GM21423 (cell line): ENCODE measurements at regions not wholly inside any gene's neighbourhood (a gene's known extent, or its start where the extent isn't known, plus 50 kb on each side); places are given as distances from the start of the nearest gene placed in this dataset.

Experiments
- ATAC-seq: cut with Tn5 transposase; IDR thresholded peaks from one replicate; pipeline ENCODE4 v1.9.1; 2021; ENCODE audit warnings: mild to moderate bottlenecking, moderate library complexity; ENCODE audit not compliant: unreplicated experiment

DNA sequence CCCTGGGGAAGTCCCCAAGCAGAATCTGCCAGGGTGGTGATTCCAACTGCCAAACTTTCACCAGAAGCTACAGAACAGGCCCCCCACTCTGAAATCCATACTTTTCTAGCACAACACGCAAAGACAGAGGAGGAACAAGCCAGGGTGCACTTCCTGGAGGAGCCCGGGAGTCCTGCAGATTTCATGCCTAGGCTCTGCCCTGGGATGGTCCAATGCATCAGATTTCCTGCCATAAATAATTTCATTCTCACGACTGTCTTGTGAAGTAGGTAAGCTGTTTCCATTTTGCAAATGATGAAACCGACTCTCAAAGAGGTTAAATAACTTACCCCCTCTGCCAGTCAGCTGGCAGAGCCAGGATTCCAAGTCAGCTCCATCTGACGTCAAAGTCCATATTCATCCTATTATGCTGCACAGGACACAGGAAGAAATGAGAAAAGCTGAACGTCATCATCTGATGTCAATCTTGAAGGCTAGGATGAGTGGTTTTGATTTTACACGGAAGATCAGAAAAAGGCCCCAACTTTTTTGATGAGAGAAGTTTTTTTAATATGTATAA is 134.8 kb upstream of the IGF1R start:
- ATAC-seq = no peak

DNA sequence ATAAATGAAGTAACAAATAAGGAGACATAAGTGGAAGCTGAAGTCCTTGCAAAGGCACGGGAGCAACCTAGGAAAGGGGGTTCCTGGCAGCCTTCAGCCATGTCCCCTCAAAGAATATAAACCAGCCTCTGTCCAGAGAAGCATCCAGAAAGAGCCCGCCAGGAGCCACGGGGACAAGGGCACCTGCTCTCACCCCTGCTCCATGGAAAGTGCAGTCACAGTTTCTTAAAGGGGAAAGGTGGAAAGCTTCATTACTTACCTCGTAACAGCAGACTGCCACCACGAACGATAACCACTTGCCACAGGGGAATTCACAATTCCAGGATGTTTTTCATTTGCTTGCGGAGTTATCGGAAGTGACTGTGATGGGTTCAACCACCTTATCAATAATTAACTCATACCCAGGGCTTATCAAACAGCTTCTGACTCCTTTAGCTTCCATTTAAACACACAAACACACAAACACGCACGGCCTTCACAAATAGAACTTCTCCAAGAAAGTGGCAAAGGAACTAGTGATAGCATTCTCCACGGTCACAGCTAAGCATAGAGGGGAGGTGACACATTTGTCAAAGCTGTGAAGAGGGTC is 134.2 kb upstream of the IGF1R start:
- ATAC-seq = no peak

DNA sequence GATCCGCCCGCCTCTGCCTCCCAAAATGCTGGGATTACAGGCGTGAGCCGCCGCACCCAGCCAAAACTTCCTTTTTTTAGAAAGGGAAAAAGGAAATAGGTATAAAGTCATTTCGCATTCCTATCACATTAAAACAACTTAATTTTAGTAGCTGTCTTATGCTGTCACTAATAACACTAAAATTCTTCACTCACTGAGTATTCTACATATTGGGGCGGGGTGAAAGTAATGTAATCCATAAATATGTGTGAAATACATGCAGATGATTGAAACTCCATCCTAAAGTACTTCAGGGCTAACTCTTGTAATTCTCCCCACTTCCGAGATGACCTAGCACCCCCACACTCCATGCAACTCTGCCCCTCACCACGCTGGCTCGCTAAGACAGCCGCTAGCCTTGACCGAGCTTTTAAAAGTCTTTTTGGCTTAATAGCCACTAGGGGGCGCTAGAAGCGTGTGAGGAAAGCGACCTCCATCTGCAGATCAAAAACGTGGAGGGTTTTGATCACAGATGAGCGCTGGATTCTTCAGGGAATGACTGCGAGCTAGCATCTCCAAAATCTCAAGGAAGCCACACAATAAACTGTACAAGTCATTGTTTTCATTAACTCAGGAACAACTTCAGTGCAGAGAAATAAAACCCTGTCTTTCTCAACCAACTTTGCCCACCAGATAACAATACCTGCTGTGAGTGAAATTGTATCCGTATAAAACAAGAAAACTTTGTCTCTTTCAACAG is 129.3 kb upstream of the IGF1R start:
- ATAC-seq = peak; percentile 84

DNA sequence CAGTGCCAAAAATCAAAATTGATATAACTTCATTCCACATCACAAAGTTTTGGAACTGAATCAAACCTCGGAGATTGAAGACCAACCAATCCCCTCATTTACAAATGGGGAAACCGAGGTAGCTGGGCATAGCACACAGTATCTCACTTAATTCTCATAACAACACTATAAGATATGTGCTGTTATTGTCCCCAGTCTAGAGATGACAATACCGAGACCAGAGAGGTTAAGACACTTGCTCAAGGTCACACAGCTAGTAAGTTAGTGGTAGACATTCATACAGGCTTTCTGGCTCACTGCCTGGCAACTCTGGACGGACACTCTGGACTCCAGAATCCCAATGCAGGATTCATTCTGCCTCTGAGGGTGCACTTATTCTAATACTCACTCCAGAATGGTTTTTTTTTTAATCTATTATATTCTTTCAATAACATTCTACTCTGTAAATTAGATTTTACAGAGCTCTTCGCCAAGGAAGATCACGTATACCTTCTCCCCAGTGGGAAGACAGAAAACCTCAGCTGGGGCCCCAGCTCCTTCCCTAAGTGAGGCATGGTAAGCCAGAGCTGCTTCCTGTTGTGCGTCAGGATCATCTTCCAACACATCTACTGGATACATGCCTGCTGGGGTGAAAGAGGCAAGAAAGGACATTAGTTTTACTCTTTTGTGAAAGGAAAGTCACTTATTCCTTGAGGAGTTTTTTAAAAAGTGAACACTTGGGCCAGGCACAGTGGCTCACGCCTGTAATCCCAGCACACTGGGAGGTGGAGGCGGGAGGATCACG is 128.4 kb upstream of the IGF1R start:
- ATAC-seq = no peak

DNA sequence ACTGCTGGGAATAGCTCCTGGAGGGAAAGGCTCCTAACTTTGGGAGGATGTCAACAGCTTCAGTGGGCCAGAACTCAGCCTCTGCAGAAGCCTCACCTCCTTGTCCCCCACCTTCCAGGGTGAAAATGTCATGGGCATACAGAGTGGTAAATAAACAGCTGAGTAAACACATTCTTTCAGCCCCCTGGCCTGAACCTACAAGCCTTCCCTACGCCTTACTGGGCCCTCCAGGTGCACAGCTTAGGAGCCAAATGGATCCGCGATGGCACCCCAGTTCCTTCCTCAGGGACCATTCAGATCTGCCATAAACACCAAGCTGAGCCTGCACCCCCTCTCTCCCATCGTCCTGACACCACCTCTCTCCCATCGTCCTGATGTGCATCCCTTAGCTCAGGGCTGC is 126.2 kb upstream of the IGF1R start:
- no peak for ATAC-seq

DNA sequence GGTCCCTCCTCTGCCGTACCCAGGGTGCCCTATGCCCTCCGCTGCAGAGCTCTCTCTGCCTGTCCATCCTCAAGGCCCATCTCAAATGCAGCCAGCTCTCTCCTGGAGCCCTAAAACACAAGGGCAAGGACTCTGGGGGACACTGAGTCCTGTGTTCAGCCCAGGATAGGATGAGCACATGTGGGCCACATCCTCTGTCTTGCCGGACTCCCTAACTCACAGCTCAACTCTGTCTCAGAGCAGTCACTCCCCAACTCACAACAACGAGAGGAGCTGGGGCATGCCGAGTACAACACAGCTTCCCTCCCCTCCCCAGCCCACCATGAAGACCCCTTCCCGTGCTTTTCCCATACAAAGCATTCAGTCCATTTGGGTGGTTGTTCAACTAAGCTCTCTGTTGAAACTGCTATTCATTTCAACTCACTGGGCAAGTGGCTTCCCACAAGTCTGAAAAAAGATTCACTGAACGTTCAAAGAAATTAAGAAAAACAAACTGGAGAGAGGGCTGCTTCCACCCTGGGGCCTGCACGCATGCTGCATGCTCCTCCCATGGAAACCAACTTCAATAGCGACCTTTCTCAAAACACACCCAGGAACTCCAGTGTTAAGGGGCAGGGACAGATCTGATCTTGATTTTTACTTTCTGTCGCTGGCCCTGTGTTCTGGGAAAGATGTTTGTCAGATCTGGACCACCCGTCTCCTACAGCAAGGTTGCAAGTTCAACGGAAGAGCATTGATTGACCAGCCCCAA is 124.3 kb upstream of the IGF1R start:
- no peak for ATAC-seq

DNA sequence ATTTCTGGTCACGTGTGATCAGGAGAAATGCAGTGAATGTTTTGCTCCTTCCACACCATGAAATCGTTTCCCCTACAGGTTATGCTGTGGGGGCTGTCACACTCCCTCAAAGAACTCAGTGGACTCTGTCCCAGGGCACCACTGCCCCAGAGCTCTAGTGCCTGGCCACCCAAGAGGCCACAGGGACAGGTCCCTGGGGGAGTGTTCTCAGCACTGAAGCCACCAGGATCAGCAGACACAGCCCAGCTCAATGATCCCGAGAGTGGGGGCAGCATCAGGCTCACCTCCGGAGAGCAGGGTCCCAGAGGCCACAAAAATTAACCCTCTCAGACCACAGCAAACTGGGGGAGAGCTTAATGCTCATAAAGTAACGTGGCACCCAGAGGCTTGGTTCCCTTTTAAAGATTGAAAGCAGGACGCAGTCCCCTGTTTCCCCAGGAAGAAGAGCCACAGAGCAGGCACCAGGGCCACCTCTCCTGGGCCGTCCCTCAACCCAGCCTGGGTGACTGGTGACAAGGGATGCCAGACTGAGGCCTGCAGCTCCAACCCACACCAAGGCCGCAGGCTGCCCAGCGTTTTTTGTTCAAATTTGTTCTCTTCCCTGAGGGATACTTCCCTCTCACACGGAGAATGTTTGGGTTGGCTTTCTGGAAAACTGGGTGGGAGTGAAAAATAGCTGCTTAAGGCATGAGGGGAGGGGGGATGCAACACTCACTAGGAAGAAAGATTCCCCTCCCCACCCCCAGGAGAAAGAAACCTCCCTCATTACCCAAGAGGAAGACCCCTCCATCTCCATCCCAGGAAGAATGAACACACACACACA is 123.3 kb upstream of the IGF1R start:
- ATAC-seq = no peak

DNA sequence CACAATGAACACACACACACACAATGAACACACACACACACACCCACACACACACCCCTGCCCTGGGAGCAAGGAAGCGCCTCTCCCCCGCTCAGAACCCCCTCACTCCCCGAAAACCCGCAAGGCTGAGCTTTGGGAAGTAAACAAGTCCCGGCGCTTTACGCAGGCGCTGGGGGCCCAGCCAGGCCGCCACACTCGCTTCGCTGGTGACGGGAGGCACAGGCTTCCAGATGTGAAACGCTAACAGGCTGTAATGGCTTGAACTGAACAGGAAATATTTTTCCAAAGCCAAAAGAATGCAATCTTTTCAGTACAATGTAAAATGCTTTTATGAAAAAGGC is 122.7 kb upstream of the IGF1R start:
- no peak for ATAC-seq

DNA sequence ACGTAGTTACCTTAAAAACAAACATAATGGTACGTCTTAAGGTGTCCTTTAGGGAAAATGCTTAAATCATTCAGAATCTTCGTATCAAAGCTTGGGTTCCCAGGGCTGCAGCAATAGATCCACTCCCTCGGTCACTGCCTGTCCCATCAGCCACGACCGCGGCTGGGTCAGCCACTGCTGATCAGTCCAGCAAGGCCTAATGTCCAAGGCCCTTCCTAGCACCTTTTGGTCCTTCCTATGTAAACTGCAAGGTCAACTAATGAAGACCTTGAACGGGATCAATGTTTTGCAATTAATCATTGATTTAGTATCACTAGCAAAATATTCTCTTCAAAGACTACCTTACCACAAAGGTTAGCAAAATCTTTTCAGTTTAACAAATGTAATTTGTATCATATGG is 122.2 kb upstream of the IGF1R start:
- no peak for ATAC-seq

DNA sequence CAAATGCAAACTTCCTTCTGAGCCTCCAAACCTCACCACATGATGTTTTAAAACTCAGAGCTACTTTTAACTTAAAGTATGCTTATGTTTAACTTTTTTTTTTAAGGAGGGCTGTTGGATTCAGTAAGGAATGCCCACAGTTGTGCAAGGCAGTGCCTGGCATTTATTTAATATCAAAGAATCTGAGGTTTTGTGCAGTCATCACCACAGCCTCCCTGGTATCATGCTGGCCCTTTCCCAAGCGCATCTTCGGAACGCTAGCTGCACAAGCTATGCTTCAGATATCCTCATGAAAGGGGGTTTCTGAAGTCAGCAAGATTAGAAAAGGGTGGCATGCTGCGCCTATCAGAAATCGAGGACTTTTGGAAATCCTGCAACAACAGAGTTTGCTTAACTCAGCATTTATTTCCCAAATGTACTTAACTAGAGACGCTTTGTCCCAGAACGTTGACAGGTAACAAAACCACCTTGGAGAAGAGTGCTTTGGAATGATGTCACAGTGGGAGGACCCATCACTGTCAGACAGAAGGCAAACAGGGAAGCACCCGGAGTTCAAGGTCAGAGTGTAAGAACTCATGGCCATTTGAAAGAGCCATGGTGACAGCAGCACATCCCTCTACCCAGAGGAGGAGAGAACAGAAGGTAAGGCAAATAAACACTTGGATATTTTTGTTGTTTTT is 120.2 kb upstream of the IGF1R start:
- no peak for ATAC-seq

DNA sequence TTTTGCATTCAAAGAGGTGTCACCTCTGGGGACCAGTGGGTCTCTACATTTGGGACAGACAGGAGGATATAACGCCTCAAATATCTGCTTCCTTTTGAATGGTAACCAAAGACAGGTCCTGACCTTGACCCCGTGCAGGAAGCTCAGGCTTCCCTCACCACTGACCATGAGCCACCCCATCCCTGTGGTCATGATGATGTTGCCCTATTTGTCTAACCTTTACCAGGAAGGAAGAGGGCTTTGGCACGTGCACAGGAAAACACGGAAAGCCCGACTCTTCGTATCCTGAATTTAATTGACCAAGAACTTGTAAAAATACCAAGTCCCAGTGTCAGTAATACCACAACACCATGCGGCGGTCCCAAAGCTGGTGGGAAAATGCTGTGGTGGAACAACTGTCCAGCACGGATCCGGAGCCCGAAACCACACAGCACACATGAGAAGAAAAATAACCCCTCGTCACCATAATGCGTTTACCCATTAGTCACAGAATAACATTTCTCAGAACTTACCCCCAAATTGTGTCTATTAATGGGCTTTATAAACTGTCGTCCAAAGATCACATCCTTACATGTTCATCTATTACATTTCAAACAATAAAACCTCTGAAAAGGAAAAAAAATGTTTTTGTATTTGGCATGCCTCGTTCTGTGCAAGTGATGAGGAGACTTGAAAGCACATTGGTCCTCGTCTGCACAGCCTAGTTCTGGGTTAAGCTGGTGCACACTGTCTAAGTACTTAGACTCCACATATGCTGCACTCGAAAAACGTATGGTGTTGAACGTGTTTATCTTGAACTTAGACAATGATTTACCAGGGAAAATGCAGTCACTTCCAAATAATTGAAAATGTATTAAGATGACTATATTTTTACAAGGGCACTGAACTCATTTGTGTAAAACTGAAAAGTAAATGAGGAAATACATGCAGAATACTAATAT is 118.9 kb upstream of the IGF1R start:
- no peak for ATAC-seq

DNA sequence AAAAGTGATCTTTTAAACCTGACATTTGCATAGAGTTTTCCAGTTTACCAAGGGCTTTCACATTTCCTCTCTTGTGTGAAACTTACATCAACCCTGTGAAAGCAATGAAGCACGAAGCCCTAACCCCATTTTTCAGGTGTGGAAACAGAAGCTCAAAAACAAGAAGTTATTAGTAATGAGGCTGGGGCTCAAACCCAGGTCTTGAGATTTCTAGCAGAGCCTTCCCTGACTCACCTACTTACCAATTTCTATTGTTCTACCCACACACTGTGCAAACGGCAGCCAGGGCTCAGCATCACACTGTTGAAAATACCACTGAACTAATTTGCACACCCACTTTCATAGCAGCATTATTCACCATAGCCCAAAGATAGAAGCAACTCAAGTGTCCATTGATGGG is 117.8 kb upstream of the IGF1R start:
- ATAC-seq = no peak

DNA sequence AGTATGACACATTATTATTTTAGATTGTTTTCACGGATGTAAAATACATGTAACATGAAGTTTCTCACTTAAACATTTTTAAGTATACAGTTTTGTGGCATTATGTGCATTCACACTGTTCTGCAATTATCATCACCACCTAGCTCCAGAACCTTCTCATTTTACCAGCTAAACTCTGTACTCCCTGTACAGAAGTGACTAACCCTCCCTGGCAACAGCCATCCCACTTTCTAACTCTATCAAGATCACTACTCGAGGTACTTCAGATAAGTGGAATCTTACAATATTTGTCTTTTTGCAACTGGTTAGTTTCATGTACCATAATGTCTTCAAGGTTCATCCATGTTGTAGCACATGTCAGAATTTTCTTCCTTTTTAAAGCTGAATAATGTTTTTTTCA is 116.3 kb upstream of the IGF1R start:
- ATAC-seq = no peak

DNA sequence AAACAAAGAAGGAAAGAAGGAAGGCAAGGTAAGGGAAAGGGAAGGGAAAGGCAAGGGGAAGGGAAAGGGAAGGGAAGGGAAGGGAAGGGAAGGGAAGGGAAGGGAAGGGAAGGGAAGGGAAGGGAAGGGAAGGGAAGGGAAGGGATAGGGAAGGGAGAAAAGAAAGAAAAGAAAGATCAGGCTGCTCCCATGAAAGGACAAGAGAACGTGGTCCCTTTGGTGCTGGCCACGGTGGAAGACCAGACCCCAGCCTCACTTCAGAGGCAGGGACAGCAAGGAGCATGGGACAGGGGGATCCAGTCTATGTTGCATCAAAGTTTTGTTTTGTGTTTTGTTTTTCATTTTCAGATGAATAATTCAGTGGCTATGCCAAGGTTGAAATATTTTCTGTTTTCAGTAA is 111.4 kb upstream of the IGF1R start:
- ATAC-seq = no peak

DNA sequence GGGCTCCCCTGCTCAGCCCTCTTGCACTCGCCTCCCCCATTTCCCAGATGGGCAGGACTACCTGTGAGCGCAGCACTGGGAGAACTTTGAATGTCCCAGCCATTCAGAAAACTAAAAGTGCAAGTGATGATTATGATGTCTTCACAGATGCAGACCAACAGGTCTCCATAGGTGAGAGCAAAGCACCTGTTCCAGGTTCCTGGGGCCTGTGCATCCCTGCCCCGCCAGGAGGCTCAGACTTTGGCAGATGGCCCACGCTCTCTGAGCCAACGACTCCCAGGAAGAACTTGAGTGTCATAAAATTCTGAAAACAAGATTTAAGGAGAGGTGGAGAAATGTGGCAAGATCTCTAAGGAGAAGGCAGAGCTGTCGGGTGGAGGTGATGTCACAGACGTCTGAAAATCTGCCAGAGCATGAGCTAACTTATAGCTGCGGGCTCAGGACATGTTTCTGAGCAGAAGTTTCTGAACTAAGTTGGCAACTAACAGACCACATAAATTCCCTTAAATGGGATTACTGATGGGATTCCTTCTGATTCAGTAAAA is 110.8 kb upstream of the IGF1R start:
- ATAC-seq = no peak

DNA sequence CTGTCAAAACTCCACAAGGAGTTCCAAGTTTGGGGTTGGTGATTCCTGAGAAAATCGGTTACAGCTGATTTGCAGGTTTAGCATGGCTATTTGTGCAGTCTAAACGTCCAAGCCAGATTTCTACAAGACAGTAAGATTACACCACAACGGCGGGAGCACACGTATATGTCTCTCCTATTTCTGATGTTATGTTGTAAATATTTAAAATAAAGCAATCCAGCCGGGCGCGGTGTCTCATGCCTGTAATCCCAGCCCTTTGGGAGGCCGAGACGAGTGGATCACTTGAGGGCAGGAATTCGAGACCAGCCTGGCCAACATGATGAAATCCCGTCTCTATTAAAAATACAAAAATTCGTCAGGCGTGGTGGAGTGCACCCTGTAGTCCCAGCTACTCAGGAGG is 106.8 kb upstream of the IGF1R start:
- ATAC-seq = no peak

DNA sequence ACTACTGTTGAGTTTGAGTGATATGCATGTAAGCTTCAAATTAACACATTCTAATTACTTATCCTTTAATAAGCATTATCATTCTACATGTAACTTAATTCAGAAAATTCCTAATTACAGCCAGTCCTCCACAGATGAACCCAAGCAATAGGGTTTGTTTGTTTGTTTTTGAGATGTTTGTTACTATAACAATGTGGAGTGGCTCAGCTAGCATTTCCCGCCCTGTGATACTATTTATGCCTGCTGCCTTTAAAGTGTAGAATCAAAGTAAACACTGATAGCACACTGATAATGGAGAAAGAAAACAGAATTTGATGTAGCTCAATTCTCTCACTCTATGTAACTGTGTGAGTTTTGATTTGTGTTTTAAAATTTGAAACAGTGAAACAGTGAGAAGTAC is 105.1 kb upstream of the IGF1R start:
- no peak for ATAC-seq

DNA sequence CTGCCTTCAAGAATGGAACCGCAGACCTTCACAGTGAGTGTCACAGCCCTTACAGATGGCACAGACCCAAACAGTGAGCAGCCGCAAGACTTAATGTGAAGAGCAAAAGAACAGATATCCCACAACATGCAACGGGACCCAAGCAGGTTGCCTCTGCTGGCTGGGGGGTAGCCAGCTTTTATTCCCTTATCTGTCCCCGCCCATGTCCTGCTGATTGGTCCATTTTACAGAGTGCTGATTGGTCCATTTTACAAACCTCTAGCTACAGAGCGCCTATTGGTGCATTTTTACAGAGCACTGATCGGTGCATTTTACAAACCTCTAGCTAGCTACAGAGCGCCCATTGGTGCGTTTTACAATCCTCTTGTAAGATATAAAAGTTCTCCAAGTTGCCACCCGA is 102.0 kb upstream of the IGF1R start:
- ATAC-seq = no peak

DNA sequence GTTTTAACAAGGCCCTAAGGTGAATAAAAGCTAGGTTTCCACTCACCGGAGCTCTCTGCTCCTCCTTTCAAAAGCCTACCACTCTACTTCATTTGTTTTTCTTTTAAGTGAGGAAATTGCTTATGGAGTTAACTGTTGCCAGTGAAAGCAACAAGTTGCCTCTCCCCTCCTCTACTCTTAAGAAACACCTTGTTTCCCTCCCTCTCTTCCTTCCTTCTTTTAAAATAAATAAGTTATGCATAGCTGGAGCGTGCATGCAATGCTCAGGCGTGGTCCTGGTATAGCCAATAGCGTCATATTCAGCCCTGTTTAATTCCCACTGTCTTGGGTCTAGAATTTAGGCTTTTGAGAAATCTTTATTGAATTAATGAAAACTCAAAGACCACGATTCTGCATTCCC is 101.1 kb upstream of the IGF1R start:
- no peak for ATAC-seq
